ENCODE measurements at regions not wholly inside any gene's neighbourhood (a gene's known extent, or its start where the extent isn't known, plus 50 kb on each side); places are given as distances from the start of the nearest gene placed in this dataset.

DNA sequence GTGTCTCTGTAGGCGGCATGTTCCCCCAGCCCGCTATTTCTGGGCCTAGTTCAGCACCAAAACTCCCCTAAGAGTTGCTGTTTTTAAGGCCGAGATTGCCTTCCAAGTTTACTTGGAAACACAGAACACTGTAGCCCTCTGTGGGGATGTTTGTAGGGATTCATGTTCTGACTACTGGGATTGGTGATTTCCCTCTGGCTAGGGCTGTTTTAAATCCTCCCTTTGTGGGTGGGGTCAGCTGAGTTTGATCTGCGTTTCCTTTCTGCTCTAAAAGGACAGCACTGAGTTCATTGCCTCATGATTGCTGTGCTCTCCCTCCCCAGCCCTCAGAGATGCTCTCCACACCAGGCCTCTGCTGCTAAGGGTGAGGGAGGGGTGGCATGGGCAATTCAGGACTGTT, 640.6 kb upstream of the DPPA4 start:
- TF ChIP-seq, protein P1, sequence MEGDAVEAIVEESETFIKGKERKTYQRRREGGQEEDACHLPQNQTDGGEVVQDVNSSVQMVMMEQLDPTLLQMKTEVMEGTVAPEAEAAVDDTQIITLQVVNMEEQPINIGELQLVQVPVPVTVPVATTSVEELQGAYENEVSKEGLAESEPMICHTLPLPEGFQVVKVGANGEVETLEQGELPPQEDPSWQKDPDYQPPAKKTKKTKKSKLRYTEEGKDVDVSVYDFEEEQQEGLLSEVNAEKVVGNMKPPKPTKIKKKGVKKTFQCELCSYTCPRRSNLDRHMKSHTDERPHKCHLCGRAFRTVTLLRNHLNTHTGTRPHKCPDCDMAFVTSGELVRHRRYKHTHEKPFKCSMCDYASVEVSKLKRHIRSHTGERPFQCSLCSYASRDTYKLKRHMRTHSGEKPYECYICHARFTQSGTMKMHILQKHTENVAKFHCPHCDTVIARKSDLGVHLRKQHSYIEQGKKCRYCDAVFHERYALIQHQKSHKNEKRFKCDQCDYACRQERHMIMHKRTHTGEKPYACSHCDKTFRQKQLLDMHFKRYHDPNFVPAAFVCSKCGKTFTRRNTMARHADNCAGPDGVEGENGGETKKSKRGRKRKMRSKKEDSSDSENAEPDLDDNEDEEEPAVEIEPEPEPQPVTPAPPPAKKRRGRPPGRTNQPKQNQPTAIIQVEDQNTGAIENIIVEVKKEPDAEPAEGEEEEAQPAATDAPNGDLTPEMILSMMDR (conservative IDR thresholded peaks at IDR 0.05; ENCODE audit: low read depth, low read length), result no peak
- TF ChIP-seq EZH2 (IDR thresholded peaks at IDR 0.05; ENCODE audit: borderline replicate concordance, low read depth, low read length, poor library complexity, severe bottlenecking), result no peak

Data from A673 (cell line).